ENCODE measurements at regions not wholly inside any gene's neighbourhood (a gene's known extent, or its start where the extent isn't known, plus 50 kb on each side); places are given as distances from the start of the nearest gene placed in this dataset.

GRCh38 chr4:30840571-30840970 lies 120.4 kb downstream of the PCDH7 start:
- no peak overlapping the region for H3K27ac Mint-ChIP-seq
- H3K4ac ChIP-seq (ENCODE audit: low read depth, low read length) = no peak overlapping the region
- no peak overlapping the region for H3K4me3 Mint-ChIP-seq
- no peak overlapping the region for H3K14ac ChIP-seq (ENCODE audit: insufficient read depth, low read length)
- H3K56ac ChIP-seq (ENCODE audit: insufficient read length, low read depth, low read length) = no peak overlapping the region
- H2AK5ac ChIP-seq (ENCODE audit: insufficient read length, low read length) = no peak overlapping the region
- TF ChIP-seq CTCF (conservative IDR thresholded peaks at IDR 0.05) = no peak
- H3K79me2 ChIP-seq (ENCODE audit: insufficient read depth, low read length) = no peaks in the 10 kb centered on the region
- H3K4me1 ChIP-seq (ENCODE audit: insufficient read depth, low read length) = no peaks in the 10 kb centered on the region; the same call in 1 of the 2 replicates
- H3K79me1 ChIP-seq (ENCODE audit: insufficient read depth, low read depth, low read length, poor library complexity, severe bottlenecking) = no peaks in the 10 kb centered on the region
- H4K5ac ChIP-seq (ENCODE audit: insufficient read length, low read depth, low read length) = no peak overlapping the region
- no peak overlapping the region for H3K9ac ChIP-seq (ENCODE audit: extremely low read depth, insufficient read length, low read length)
- no peak overlapping the region for H2BK12ac ChIP-seq (ENCODE audit: insufficient read length, low read depth, low read length)
- no peaks in the 10 kb centered on the region for H4K20me1 ChIP-seq (ENCODE audit: control insufficient read depth, insufficient read depth, insufficient read length)
- no peak overlapping the region for H4K91ac ChIP-seq (ENCODE audit: insufficient read length, low read depth, low read length)
- H3K4me1 Mint-ChIP-seq = peaks cover 33 to 53% of the 10 kb centered on the region in 2 experiments
- no peak overlapping the region for H3T11ph ChIP-seq (ENCODE audit: low read length)
- H3K18ac ChIP-seq (ENCODE audit: insufficient read length, low read depth, low read length) = no peak overlapping the region
- no peak overlapping the region for H4K8ac ChIP-seq (replicated peaks; ENCODE audit: insufficient read length, low read depth, low read length)
- no peaks in the 10 kb centered on the region for H3K9me3 Mint-ChIP-seq
- no peaks in the 10 kb centered on the region; a peak in 1 of 7 replicates for H3K36me3 Mint-ChIP-seq (ENCODE audit: insufficient read depth in 1 of 3, low read depth in 3 of 3)
- H2BK15ac ChIP-seq (ENCODE audit: low read depth, low read length) = no peak overlapping the region
- no peak overlapping the region for H3K27ac ChIP-seq (ENCODE audit: insufficient read length, low read depth, low read length)
- no CpG with 5 or more reads among the region's 3 CpGs for WGBS (ENCODE audit: extremely low coverage, insufficient read length, low lambda C conversion rate)
- no peaks in the 10 kb centered on the region for H3K27me3 ChIP-seq (ENCODE audit: insufficient read depth, low read length)
- no peak for DNase-seq
- H3K23ac ChIP-seq (ENCODE audit: insufficient read length, low read depth, low read length) = no peak overlapping the region
- no peaks in the 10 kb centered on the region for H3K9me3 ChIP-seq (ENCODE audit: control insufficient read depth, low read depth, low read length)
- no peak overlapping the region for H2BK120ac ChIP-seq (ENCODE audit: low read depth, low read length, poor library complexity, severe bottlenecking)
- H3K27me3 Mint-ChIP-seq (ENCODE audit: low read depth) = no peaks in the 10 kb centered on the region
- H2BK5ac ChIP-seq (ENCODE audit: insufficient read length, low read length) = no peak overlapping the region
- H2AFZ ChIP-seq (ENCODE audit: low read length) = no peak overlapping the region
- H3K23me2 ChIP-seq (ENCODE audit: insufficient read length, low read depth, low read length, poor library complexity, severe bottlenecking) = no peaks in the 10 kb centered on the region
- no peak overlapping the region for H3K4me2 ChIP-seq (ENCODE audit: insufficient read depth, insufficient read length, low read length)
- H2BK20ac ChIP-seq (ENCODE audit: low read depth, low read length, poor library complexity, severe bottlenecking) = no peak overlapping the region

Data from H9 (cell line).